ENCODE measurements at regions not wholly inside any gene's neighbourhood (a gene's known extent, or its start where the extent isn't known, plus 50 kb on each side); places are given as distances from the start of the nearest gene placed in this dataset.
"Not testable (repeated sequence)": the region's sequence is repeated elsewhere in the genome, so short reads cannot be mapped to it uniquely, and the experiment has no call there.

DNA sequence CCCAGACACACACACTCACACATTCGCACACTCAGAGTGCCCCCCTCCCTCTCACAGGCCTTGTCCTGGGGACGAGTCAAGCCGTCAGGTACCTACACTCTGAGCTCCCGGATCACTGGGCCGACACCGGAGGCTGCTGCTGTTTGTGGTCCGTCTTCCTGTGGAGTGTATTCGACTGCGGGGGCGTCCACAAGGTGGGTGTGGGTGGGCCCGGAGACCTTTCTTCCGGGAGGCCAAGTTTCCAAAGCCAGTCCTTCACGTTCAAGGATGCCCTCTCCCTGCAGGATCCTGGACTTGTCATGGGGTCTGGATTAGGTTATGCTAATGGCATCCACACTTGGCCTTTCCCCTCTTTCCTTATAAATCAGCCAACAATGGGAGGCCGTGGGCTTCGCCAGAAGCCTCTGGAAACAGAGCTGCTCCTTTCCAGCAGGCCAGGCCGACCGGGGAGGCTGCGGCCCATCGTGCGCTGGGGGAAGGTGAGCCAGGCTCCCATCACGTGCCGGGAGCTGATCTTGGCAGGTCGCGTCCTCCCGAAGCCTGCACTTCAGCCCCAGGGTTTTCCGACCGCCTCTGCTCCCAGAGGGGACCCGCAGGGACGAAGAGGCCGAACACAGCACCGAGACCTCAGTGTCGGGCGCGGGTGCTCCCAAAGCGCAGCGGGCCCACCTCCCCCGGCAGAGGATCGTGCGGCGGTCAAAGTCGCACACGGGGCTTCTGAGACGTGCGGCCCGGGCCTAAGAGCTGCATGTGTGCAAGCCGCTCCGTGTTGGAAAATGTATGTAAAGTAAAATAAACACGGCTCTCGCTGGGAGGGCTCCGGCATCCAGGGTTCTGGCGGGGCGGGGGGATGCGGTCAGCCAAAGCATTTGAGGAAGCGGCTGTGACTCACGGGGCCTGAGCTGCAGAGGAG is 196.5 kb upstream of the ZNF469 start:
- H3K27ac Mint-ChIP-seq; H3K4me2 ChIP-seq; H3K4me3 ChIP-seq; H3K36me3 ChIP-seq; H2AFZ ChIP-seq (replicated peaks); H3K9ac ChIP-seq; DNase-seq (ENCODE audit: low spot score); H3K4me1 Mint-ChIP-seq; H3K27ac ChIP-seq; H3F3A ChIP-seq (ENCODE audit: low read depth); H3K36me3 Mint-ChIP-seq; H3K27me3 ChIP-seq; H4K20me1 ChIP-seq (ENCODE audit: low read depth); H3K9me3 ChIP-seq (ENCODE audit: low read depth); H3K4me3 Mint-ChIP-seq; H3K79me2 ChIP-seq (ENCODE audit: low read depth); H3K4me1 ChIP-seq: not testable (repeated sequence)
- H3K27me3 Mint-ChIP-seq (ENCODE audit: insufficient read depth, low read depth) = peaks cover 17% of the 10 kb centered on the region
- peaks cover 23% of the 10 kb centered on the region for H3K9me3 Mint-ChIP-seq

DNA sequence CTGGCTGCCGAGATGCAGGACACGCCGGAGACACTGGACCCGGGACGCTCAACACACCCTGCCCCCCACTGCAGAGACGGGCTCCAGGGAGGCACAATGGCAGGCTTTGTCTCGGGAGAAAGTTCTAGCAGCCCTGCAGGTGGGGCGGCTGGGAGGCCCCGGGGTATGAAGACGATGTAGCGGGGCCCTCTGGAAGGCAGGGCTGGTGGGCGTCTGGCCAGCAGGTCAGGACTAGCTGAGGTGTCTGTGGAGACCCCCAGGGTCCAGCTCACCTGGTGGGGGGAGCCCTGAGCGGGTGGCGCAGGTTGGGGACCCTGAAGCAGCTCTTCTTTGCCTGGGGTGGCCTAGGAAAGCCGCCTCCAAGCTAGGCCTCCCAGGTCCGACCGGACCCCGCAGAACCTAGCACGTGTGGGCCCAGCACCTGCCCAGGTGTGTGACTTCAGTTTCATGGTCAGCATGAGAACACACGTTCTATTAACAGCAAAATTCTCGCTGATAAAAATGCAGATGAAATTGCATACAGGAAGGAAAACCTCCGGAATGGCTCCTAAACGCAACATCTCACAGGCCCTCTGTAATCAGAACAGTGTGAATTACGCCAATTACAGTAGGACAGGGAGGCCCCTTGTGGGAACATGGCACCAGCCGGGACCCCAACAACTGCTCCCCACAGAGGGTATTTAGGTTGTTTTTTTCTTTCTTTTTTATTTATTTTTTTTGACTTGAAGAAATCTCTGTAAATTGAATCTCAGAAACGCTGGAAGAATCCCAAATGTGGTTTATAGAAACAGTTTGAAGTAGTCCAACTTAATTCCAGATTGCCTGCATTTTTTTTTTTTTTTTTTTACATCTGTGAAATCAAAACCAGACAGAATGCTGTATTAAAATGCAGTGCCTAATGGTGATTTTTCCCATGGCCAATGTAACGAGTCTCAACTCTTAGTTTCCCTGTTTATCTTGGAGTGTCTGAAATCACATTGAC is 195.6 kb upstream of the ZNF469 start:
- H3K27ac ChIP-seq; H2AFZ ChIP-seq (replicated peaks); H3K9me3 ChIP-seq (ENCODE audit: low read depth); H3F3A ChIP-seq (ENCODE audit: low read depth); H3K79me2 ChIP-seq (ENCODE audit: low read depth); H3K27ac Mint-ChIP-seq; H3K36me3 Mint-ChIP-seq; H3K4me1 Mint-ChIP-seq; DNase-seq (ENCODE audit: low spot score); H3K4me1 ChIP-seq; H3K4me3 ChIP-seq; H4K20me1 ChIP-seq (ENCODE audit: low read depth); H3K4me3 Mint-ChIP-seq; H3K9ac ChIP-seq; H3K36me3 ChIP-seq; H3K4me2 ChIP-seq; H3K27me3 ChIP-seq: not testable (repeated sequence)
- Mint-ChIP-seq H3K27me3 (ENCODE audit: insufficient read depth, low read depth) (peaks cover 19% of the 10 kb centered on the region), H3K9me3 (peaks cover 26% of the 10 kb centered on the region)

DNA sequence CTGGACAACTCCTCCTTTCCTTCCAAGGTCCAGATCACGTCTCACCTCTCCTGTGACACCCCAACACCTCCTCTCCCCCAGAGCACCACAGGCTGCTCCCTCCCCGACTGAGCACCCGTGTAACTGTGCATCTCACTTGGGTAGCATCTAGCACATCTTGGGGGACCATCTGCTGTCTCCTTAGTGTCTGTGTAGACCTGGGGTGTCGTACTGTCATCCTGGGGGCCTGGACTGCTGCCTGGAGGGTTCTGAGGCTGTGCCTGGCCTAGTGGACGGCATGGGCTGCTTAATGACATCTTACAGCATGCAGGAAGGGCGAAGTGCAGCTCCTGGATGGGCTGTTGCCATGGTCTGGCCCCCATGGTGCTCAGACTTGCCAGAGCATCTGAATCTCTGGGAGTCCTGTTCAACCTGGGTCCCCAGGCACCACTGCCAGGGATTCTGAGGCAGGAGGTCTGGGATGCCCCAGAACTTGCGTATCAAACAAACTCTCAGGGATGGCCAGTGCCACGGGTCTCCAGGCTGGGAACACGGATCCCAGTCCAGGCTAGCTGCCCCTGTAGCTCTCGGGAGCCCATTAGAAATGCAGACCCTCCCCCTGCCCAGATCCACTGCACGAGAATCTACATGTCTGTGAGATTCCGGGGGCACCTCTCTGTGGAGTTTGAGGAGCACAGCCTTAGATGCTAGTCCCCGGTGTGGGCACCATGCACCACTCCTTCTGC is 194.4 kb upstream of the ZNF469 start:
- H3K27ac ChIP-seq; H3K27me3 ChIP-seq; H4K20me1 ChIP-seq (ENCODE audit: low read depth); H3F3A ChIP-seq (ENCODE audit: low read depth); H2AFZ ChIP-seq (replicated peaks); H3K4me2 ChIP-seq; H3K9me3 ChIP-seq (ENCODE audit: low read depth); H3K4me1 ChIP-seq; DNase-seq (ENCODE audit: low spot score); H3K79me2 ChIP-seq (ENCODE audit: low read depth); H3K36me3 Mint-ChIP-seq; H3K4me3 ChIP-seq; H3K4me3 Mint-ChIP-seq; H3K36me3 ChIP-seq; H3K27ac Mint-ChIP-seq; H3K9ac ChIP-seq: not testable (repeated sequence)
- peaks cover 27% of the 10 kb centered on the region for H3K9me3 Mint-ChIP-seq
- peaks cover 23% of the 10 kb centered on the region for H3K27me3 Mint-ChIP-seq (ENCODE audit: insufficient read depth, low read depth)
- H3K4me1 Mint-ChIP-seq = peaks cover 11% of the 10 kb centered on the region

DNA sequence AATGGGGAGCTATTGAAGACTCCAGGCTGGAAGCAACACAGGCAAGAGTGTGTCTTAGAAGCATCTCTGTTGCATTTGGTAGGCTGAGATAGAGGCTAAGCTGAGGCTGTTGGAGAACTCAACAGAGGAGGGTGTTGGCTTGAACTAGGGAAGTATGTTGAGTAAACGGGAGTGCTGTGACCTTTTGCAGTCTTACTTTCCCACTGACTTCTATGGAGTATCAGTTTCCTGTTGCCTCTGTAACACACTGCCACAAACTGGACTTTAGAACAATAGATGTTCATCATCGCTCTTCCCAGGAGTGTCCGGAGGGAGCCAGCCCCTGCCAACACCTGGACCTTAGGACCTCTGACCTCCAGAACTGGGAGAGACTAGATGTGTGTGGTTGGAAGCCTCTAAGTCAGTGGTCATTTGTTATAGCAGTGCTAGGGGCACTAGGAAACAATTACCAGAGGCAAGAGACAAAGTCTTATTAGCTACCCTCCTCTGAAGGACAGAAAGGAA is 192.1 kb upstream of the ZNF469 start:
- not testable (repeated sequence) for H3K27ac Mint-ChIP-seq; H3K4me1 ChIP-seq; H2AFZ ChIP-seq (replicated peaks); H3K4me2 ChIP-seq; H3K27me3 ChIP-seq; H3K9me3 ChIP-seq (ENCODE audit: low read depth); H3K79me2 ChIP-seq (ENCODE audit: low read depth); H3K4me3 Mint-ChIP-seq; H3K4me3 ChIP-seq; H3K36me3 Mint-ChIP-seq; H3F3A ChIP-seq (ENCODE audit: low read depth); H3K9ac ChIP-seq; DNase-seq (ENCODE audit: low spot score); H3K36me3 ChIP-seq; H4K20me1 ChIP-seq (ENCODE audit: low read depth); H3K27ac ChIP-seq
- peaks cover 20% of the 10 kb centered on the region for H3K4me1 Mint-ChIP-seq
- peaks cover 20% of the 10 kb centered on the region for H3K9me3 Mint-ChIP-seq
- peaks cover 19% of the 10 kb centered on the region for H3K27me3 Mint-ChIP-seq (ENCODE audit: insufficient read depth, low read depth)

DNA sequence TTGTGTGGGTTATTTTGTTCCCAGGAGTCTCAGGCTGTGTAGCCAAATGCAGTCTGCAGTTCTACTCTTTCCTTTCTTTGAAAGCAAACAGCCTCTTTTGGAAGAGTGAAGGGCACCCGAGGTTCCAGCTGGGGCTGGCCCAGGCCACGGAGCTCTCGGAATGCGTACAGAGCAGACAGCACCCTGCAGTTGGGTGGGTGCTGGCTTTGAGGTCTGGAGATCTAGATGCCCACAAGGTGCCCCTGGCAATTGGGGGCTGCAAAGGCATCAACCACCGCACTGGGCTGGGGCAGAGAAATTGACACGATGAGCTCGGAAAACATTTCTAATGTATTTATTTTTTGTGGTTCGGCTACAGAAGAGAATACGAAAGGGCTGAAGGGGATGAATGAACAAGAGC is 191.6 kb upstream of the ZNF469 start:
- Mint-ChIP-seq H3K9me3 (peaks cover 16% of the 10 kb centered on the region), H3K27me3 (ENCODE audit: insufficient read depth, low read depth) (peaks cover 16% of the 10 kb centered on the region), H3K4me1 (peaks cover 22% of the 10 kb centered on the region)
- not testable (repeated sequence) for H3K36me3 ChIP-seq; H3K79me2 ChIP-seq (ENCODE audit: low read depth); H3K4me3 ChIP-seq; H3K27ac Mint-ChIP-seq; H3K9ac ChIP-seq; H3K4me2 ChIP-seq; H3K4me3 Mint-ChIP-seq; DNase-seq (ENCODE audit: low spot score); H3K4me1 ChIP-seq; H3K27me3 ChIP-seq; H3F3A ChIP-seq (ENCODE audit: low read depth); H2AFZ ChIP-seq (replicated peaks); H3K36me3 Mint-ChIP-seq; H3K27ac ChIP-seq; H4K20me1 ChIP-seq (ENCODE audit: low read depth); H3K9me3 ChIP-seq (ENCODE audit: low read depth)
